Astrocyte (in vitro differentiated cells and primary cell): ENCODE measurements at regions not wholly inside any gene's neighbourhood (a gene's known extent, or its start where the extent isn't known, plus 50 kb on each side); places are given as distances from the start of the nearest gene placed in this dataset.

Source experiments
- DNase-seq: peaks from one replicate; pipeline ENCODE4 v3.0.0-alpha.2; 2010; ENCODE audit warnings: low read depth
- FAIRE-seq: peaks from 2 replicates; lab custom pipeline; 2011; peaks lifted over from hg19 to GRCh38; lab: Jason Lieb, UNC
- H2AFZ ChIP-seq: 2 replicates; pipeline ENCODE4 v1.6.0; 2012; ENCODE audit warnings: low read depth, low read length, inconsistent platforms
- H3K27ac ChIP-seq: 2 replicates; pipeline ENCODE4 v1.5.1; 2011; ENCODE audit warnings: low read depth, low read length, inconsistent platforms
- H3K27me3 ChIP-seq: 2 replicates; pipeline ENCODE4 v1.6.0; 2011; ENCODE audit warnings: low read length, inconsistent platforms; ENCODE audit not compliant: insufficient read depth
- H3K36me3 ChIP-seq: 2 replicates; pipeline ENCODE4 v1.5.1; 2011; ENCODE audit warnings: low read length, inconsistent platforms; ENCODE audit not compliant: insufficient read depth
- H3K4me1 ChIP-seq: 2 replicates; pipeline ENCODE4 v1.5.1; 2011; ENCODE audit warnings: low read length, inconsistent platforms; ENCODE audit not compliant: insufficient read depth
- H3K4me2 ChIP-seq: 2 replicates; pipeline ENCODE4 v1.6.0; 2012; ENCODE audit warnings: low read length, inconsistent platforms
- H3K4me3 ChIP-seq: 2 replicates; pipeline ENCODE4 v1.5.1; 2011; ENCODE audit warnings: low read depth, mild to moderate bottlenecking, low read length, inconsistent platforms; ENCODE audit not compliant: insufficient read depth
- H3K79me2 ChIP-seq: 2 replicates; pipeline ENCODE4 v1.6.0; 2012; ENCODE audit warnings: mild to moderate bottlenecking, low read length, inconsistent platforms; ENCODE audit not compliant: insufficient read depth
- H3K9ac ChIP-seq: 2 replicates; pipeline ENCODE4 v1.6.0; 2012; ENCODE audit warnings: mild to moderate bottlenecking, low read length, inconsistent platforms
- H3K9me3 ChIP-seq: 2 replicates; pipeline ENCODE4 v1.5.1; 2012; ENCODE audit warnings: low read depth, mild to moderate bottlenecking, low read length, inconsistent platforms; ENCODE audit not compliant: insufficient read depth
- H4K20me1 ChIP-seq: 2 replicates; pipeline ENCODE4 v1.6.0; 2012; ENCODE audit warnings: low read length, inconsistent platforms; ENCODE audit not compliant: insufficient read depth
- H3K27ac Mint-ChIP-seq: one replicate; pipeline ENCODE4 v1.8.0; 2021; ENCODE audit warnings: mild to moderate bottlenecking, mixed read lengths; ENCODE audit not compliant: unreplicated experiment
- H3K27me3 Mint-ChIP-seq: one replicate; pipeline ENCODE4 v1.8.0; 2021; ENCODE audit warnings: low read depth, mixed read lengths; ENCODE audit not compliant: unreplicated experiment
- H3K36me3 Mint-ChIP-seq: one replicate; pipeline ENCODE4 v1.8.0; 2021; ENCODE audit warnings: low read depth, mixed read lengths; ENCODE audit not compliant: unreplicated experiment
- H3K4me1 Mint-ChIP-seq: one replicate; pipeline ENCODE4 v1.8.0; 2021; ENCODE audit warnings: low read depth, mixed read lengths; ENCODE audit not compliant: unreplicated experiment
- H3K4me3 Mint-ChIP-seq: one replicate; pipeline ENCODE4 v1.8.0; 2021; ENCODE audit warnings: mild to moderate bottlenecking, moderate library complexity, mixed read lengths; ENCODE audit not compliant: unreplicated experiment
- H3K9me3 Mint-ChIP-seq: one replicate; pipeline ENCODE4 v1.8.0; 2021; ENCODE audit warnings: mild to moderate bottlenecking, mixed read lengths; ENCODE audit not compliant: unreplicated experiment
- CTCF ChIP-seq: IDR thresholded peaks from 2 replicates; pipeline ENCODE4 v1.5.1; 2011; ENCODE audit warnings: low read depth, mild to moderate bottlenecking, inconsistent platforms, low read length, moderate library complexity; ENCODE audit not compliant: insufficient read depth
- EZH2 ChIP-seq: IDR thresholded peaks from 2 replicates; pipeline ENCODE4 v1.6.1; 2012; ENCODE audit warnings: mild to moderate bottlenecking, low read length, inconsistent platforms; ENCODE audit not compliant: insufficient read depth

- Histone ChIP-seq H3K4me2 (no peak overlapping the region), H2AFZ (no peak overlapping the region), H3K36me3 (no peaks in the 10 kb centered on the region), H3K27me3 (no peaks in the 10 kb centered on the region), H4K20me1 (no peaks in the 10 kb centered on the region), H3K27ac (no peak overlapping the region), H3K9me3 (no peaks in the 10 kb centered on the region), H3K4me1 (no peaks in the 10 kb centered on the region), H3K9ac (no peak overlapping the region), H3K79me2 (no peaks in the 10 kb centered on the region), H3K4me3 (no peak overlapping the region)
- peak; percentile 6 for DNase-seq
- Mint-ChIP-seq H3K27me3 (no peaks in the 10 kb centered on the region), H3K9me3 (no peaks in the 10 kb centered on the region), H3K27ac (no peak overlapping the region), H3K36me3 (no peaks in the 10 kb centered on the region), H3K4me3 (no peak overlapping the region), H3K4me1 (no peaks in the 10 kb centered on the region)
- TF ChIP-seq EZH2: no peak
- no peak for TF ChIP-seq CTCF
- no peak for FAIRE-seq
Measured at GRCh38 chr2:183521911-183522310, 397.7 kb downstream of the NUP35 start.

GRCh38 chr2:183522489-183523266 is 398.4 kb downstream of the NUP35 start:
- Histone ChIP-seq H3K27me3 (no peaks in the 10 kb centered on the region), H4K20me1 (no peaks in the 10 kb centered on the region), H3K79me2 (no peaks in the 10 kb centered on the region), H2AFZ (no peak overlapping the region), H3K4me3 (no peak overlapping the region), H3K4me2 (no peak overlapping the region), H3K36me3 (no peaks in the 10 kb centered on the region), H3K9ac (no peak overlapping the region), H3K4me1 (no peaks in the 10 kb centered on the region), H3K9me3 (no peaks in the 10 kb centered on the region), H3K27ac (no peak overlapping the region)
- Mint-ChIP-seq H3K27me3 (no peaks in the 10 kb centered on the region), H3K9me3 (no peaks in the 10 kb centered on the region), H3K4me3 (no peak overlapping the region), H3K4me1 (no peaks in the 10 kb centered on the region), H3K36me3 (no peaks in the 10 kb centered on the region), H3K27ac (no peak overlapping the region)
- FAIRE-seq: no peak
- peak; percentile 43 for DNase-seq
- TF ChIP-seq EZH2 (no peak), CTCF (no peak)

- Mint-ChIP-seq H3K27me3 (no peaks in the 10 kb centered on the region), H3K27ac (no peak overlapping the region), H3K9me3 (no peaks in the 10 kb centered on the region), H3K4me3 (no peak overlapping the region), H3K36me3 (no peaks in the 10 kb centered on the region), H3K4me1 (peaks cover 3% of the 10 kb centered on the region)
- H2AFZ ChIP-seq: no peak overlapping the region
- no peak overlapping the region for H3K9ac ChIP-seq
- H3K4me1 ChIP-seq: no peaks in the 10 kb centered on the region
- no peak overlapping the region for H3K4me2 ChIP-seq
- no peaks in the 10 kb centered on the region for H3K79me2 ChIP-seq
- H4K20me1 ChIP-seq: no peaks in the 10 kb centered on the region
- no peaks in the 10 kb centered on the region for H3K27me3 ChIP-seq
- no peak overlapping the region for H3K27ac ChIP-seq
- H3K9me3 ChIP-seq: no peaks in the 10 kb centered on the region
- no peaks in the 10 kb centered on the region for H3K36me3 ChIP-seq
- H3K4me3 ChIP-seq: no peak overlapping the region
- DNase-seq: no peak
- TF ChIP-seq CTCF (no peak), EZH2 (no peak)
- FAIRE-seq: no peak
Measured at GRCh38 chr2:183530333-183530901, 406.2 kb downstream of the NUP35 start.
